ENCODE measurements at regions not wholly inside any gene's neighbourhood (a gene's known extent, or its start where the extent isn't known, plus 50 kb on each side); places are given as distances from the start of the nearest gene placed in this dataset.

DNA sequence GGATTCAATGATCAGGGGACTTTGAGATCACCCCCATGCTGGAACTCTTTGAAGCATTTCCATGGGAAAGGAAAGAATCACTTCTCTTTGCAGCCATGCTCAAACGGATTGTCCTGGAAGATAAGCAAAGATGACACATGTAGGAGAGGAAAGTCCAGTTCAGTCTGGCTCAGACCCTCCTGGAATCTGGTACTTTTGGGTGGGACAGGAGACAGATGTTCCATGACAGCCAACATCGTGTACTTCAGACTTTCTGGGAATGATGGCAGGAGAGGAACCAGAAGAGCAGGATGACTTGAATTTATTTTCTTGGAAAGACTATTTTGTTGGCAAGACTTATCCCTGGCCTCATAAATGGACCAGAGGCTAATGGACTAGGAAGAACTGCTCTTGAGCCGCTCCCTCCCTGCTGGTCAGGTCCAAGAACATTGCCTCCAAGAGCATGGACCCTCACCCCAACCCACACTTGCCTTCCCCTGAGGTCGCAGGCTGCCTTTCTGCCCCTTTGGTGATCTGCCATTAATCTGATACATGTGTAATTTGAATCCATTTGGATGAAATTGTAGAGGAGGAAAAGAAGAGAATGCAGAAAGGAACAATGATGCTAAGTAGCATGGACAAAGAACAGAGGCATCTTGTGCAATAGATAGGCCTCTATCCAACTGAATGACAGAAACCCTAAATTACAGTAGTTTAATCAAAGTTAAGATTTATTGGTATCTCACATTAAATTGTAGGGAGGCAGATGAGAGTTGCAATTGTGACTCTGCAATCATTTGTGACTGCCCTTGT lies 201.0 kb downstream of the SNX19 start:
- no peak for TF ChIP-seq POLR2A (IDR thresholded peaks at IDR 0.05; ENCODE audit: low read length)
- no peak for TF ChIP-seq GATA1 (IDR thresholded peaks at IDR 0.05; ENCODE audit: low read depth, low read length)
